ENCODE measurements at regions not wholly inside any gene's neighbourhood (a gene's known extent, or its start where the extent isn't known, plus 50 kb on each side); places are given as distances from the start of the nearest gene placed in this dataset.

- no peak overlapping the region for H3K27ac ChIP-seq
- no peak overlapping the region for H3K4me3 ChIP-seq
Observed at GRCh38 chr16:48487287-48487686, 102.1 kb upstream of the SIAH1 start.

GRCh38 chr16:48481772-48482171 is 96.6 kb upstream of the SIAH1 start:
- Histone ChIP-seq H3K4me3 (no peak overlapping the region), H3K27me3 (peaks cover 4% of the 10 kb centered on the region), H3K27ac (no peak overlapping the region), H3K9me3 (no peaks in the 10 kb centered on the region), H3K4me1 (no peaks in the 10 kb centered on the region), H3K36me3 (no peaks in the 10 kb centered on the region)
- TF ChIP-seq POLR2A (IDR thresholded peaks at IDR 0.05) (no peak), POLR2AphosphoS5 (IDR thresholded peaks at IDR 0.05) (no peak), EP300 (IDR thresholded peaks at IDR 0.05) (no peak), CTCF (IDR thresholded peaks at IDR 0.05) (no peak)
- no peak for ATAC-seq
- WGBS, 2 donors (ENCODE audit: low coverage in 1 of 2) = 65 to 79% methylated on average over 2 of the region's 2 CpGs

More at GRCh38 chr16:48487287-48487686, 102.1 kb upstream of the SIAH1 start:
- H3K4me1 ChIP-seq = peaks cover 2 to 11% (median 4%) of the 10 kb centered on the region in 3 donors
- no peak for ATAC-seq
- no peaks in the 10 kb centered on the region for H3K27me3 ChIP-seq
- TF ChIP-seq POLR2AphosphoS5 (IDR thresholded peaks at IDR 0.05) (no peak), EP300 (IDR thresholded peaks at IDR 0.05) (no peak), POLR2A (IDR thresholded peaks at IDR 0.05) (no peak), CTCF (IDR thresholded peaks at IDR 0.05) (no peak)
- no peaks in the 10 kb centered on the region for H3K9me3 ChIP-seq
- H3K36me3 ChIP-seq = no peaks in the 10 kb centered on the region
- WGBS, 2 donors (ENCODE audit: low coverage in 1 of 2) = 67% methylated on average over 2 of the region's 2 CpGs; no CpG with 5 or more reads in 1 of the 2 donors

GRCh38 chr16:48481211-48481610 is 96.0 kb upstream of the SIAH1 start:
- TF ChIP-seq POLR2A (IDR thresholded peaks at IDR 0.05) = no peak
- TF ChIP-seq EP300 (IDR thresholded peaks at IDR 0.05) = no peak
- TF ChIP-seq POLR2AphosphoS5 (IDR thresholded peaks at IDR 0.05) = no peak
- no peak for TF ChIP-seq CTCF (IDR thresholded peaks at IDR 0.05)
- WGBS, 2 donors (ENCODE audit: low coverage in 1 of 2) = 89 to 93% methylated on average over 1 of the region's 1 CpG
- no peaks in the 10 kb centered on the region for H3K9me3 ChIP-seq
- no peaks in the 10 kb centered on the region for H3K4me1 ChIP-seq
- no peaks in the 10 kb centered on the region for H3K36me3 ChIP-seq
- H3K27me3 ChIP-seq = peaks cover 4% of the 10 kb centered on the region
- ATAC-seq = no peak
- H3K27ac ChIP-seq = no peak overlapping the region
- no peak overlapping the region for H3K4me3 ChIP-seq

- Histone ChIP-seq H3K9me3 (no peaks in the 10 kb centered on the region), H3K36me3 (no peaks in the 10 kb centered on the region), H3K4me1 (no peaks in the 10 kb centered on the region), H3K27ac (no peak overlapping the region), H3K4me3 (no peak overlapping the region), H3K27me3 (peaks cover 4% of the 10 kb centered on the region)
- no peak for TF ChIP-seq POLR2A (IDR thresholded peaks at IDR 0.05)
- no peak for TF ChIP-seq CTCF (IDR thresholded peaks at IDR 0.05)
- TF ChIP-seq POLR2AphosphoS5 (IDR thresholded peaks at IDR 0.05) = no peak
- no peak for TF ChIP-seq EP300 (IDR thresholded peaks at IDR 0.05)
- 49 to 67% methylated on average over 2 of the region's 2 CpGs for whole genome bisulfite sequencing, 2 donors (ENCODE audit: low coverage in 1 of 2)
- ATAC-seq = no peak
Observed at GRCh38 chr16:48479955-48480354, 94.7 kb upstream of the SIAH1 start.

- no peaks in the 10 kb centered on the region for H3K36me3 ChIP-seq
- no peak overlapping the region for H3K27ac ChIP-seq
- H3K4me1 ChIP-seq = no peaks in the 10 kb centered on the region
- WGBS, 2 donors (ENCODE audit: low coverage in 1 of 2) = 72 to 77% methylated on average over 3 of the region's 3 CpGs
- TF ChIP-seq POLR2A (IDR thresholded peaks at IDR 0.05) (no peak), CTCF (IDR thresholded peaks at IDR 0.05) (no peak), POLR2AphosphoS5 (IDR thresholded peaks at IDR 0.05) (no peak), EP300 (IDR thresholded peaks at IDR 0.05) (no peak)
- no peak overlapping the region for H3K4me3 ChIP-seq
- no peaks in the 10 kb centered on the region for H3K9me3 ChIP-seq
- peaks cover 4% of the 10 kb centered on the region for H3K27me3 ChIP-seq
- no peak for ATAC-seq
Observed at GRCh38 chr16:48479329-48479728, 94.1 kb upstream of the SIAH1 start.
